Stimulated activated memory B cell treated with anti-CD40 and anti-IgM and Interleukin-4, amounts not matched to agents 10 μg/mL and 1 μg/mL and 100 μg/mL, for 72 hours (primary cell): ENCODE measurements at regions not wholly inside any gene's neighbourhood (a gene's known extent, or its start where the extent isn't known, plus 50 kb on each side); places are given as distances from the start of the nearest gene placed in this dataset.

Experiments
- ATAC-seq: fragments of 150-1000 bp; cut with Tn5 transposase; 2 replicates; pipeline ENCODE4 v1.10.0; 2021
- H3K27ac Mint-ChIP-seq: one replicate; pipeline ENCODE4 v1.8.0; 2022; ENCODE audit warnings: mild to moderate bottlenecking, mixed read lengths
- H3K27me3 Mint-ChIP-seq: one replicate; pipeline ENCODE4 v1.8.0; 2022; ENCODE audit warnings: mixed read lengths
- H3K36me3 Mint-ChIP-seq: one replicate; pipeline ENCODE4 v1.8.0; 2022; ENCODE audit warnings: mixed read lengths
- H3K4me1 Mint-ChIP-seq: one replicate; pipeline ENCODE4 v1.8.0; 2022; ENCODE audit warnings: mixed read lengths
- H3K4me3 Mint-ChIP-seq: one replicate; pipeline ENCODE4 v1.8.0; 2022; ENCODE audit warnings: mild to moderate bottlenecking, moderate library complexity, mixed read lengths
- H3K9me3 Mint-ChIP-seq: one replicate; pipeline ENCODE4 v1.8.0; 2022; ENCODE audit warnings: mixed read lengths

GRCh38 chr2:74735009-74735408 lies 81.0 kb downstream of the SEMA4F start:
- Mint-ChIP-seq H3K9me3 (peaks cover 9% of the 10 kb centered on the region), H3K4me3 (no peak overlapping the region), H3K27me3 (peaks cover 39% of the 10 kb centered on the region), H3K36me3 (peaks cover 7% of the 10 kb centered on the region), H3K27ac (no peak overlapping the region), H3K4me1 (no peaks in the 10 kb centered on the region)
- no peak for ATAC-seq

GRCh38 chr2:74735564-74735963 lies 81.5 kb downstream of the SEMA4F start:
- ATAC-seq: no peak
- H3K4me3 Mint-ChIP-seq: no peak overlapping the region
- H3K9me3 Mint-ChIP-seq: peaks cover 9% of the 10 kb centered on the region
- no peaks in the 10 kb centered on the region for H3K4me1 Mint-ChIP-seq
- peaks cover 7% of the 10 kb centered on the region for H3K36me3 Mint-ChIP-seq
- H3K27ac Mint-ChIP-seq: no peak overlapping the region
- H3K27me3 Mint-ChIP-seq: peaks cover 34% of the 10 kb centered on the region

GRCh38 chr2:74736589-74736988 lies 82.5 kb downstream of the SEMA4F start:
- Mint-ChIP-seq H3K27ac (no peak overlapping the region), H3K27me3 (peaks cover 25% of the 10 kb centered on the region), H3K4me1 (no peaks in the 10 kb centered on the region), H3K36me3 (peaks cover 7% of the 10 kb centered on the region), H3K9me3 (peaks cover 9% of the 10 kb centered on the region), H3K4me3 (no peak overlapping the region)
- ATAC-seq: no peak

GRCh38 chr2:74738586-74738985 lies 84.5 kb downstream of the SEMA4F start:
- no peak overlapping the region for H3K27ac Mint-ChIP-seq
- no peak overlapping the region for H3K4me3 Mint-ChIP-seq
- H3K9me3 Mint-ChIP-seq: peaks cover 9% of the 10 kb centered on the region
- H3K36me3 Mint-ChIP-seq: peaks cover 7% of the 10 kb centered on the region
- H3K27me3 Mint-ChIP-seq: peaks cover 39% of the 10 kb centered on the region
- H3K4me1 Mint-ChIP-seq: no peaks in the 10 kb centered on the region
- no peak for ATAC-seq

GRCh38 chr2:74739129-74739528 lies 85.1 kb downstream of the SEMA4F start:
- H3K27ac Mint-ChIP-seq: no peak overlapping the region

GRCh38 chr2:74739733-74740241 lies 85.7 kb downstream of the SEMA4F start:
- Mint-ChIP-seq H3K27ac (no peak overlapping the region), H3K9me3 (peaks cover 9% of the 10 kb centered on the region), H3K27me3 (peaks cover 31% of the 10 kb centered on the region), H3K4me1 (no peaks in the 10 kb centered on the region), H3K36me3 (peaks cover 7% of the 10 kb centered on the region), H3K4me3 (no peak overlapping the region)
- no peak for ATAC-seq

More at GRCh38 chr2:74739129-74739528, 85.1 kb downstream of the SEMA4F start:
- H3K4me3 Mint-ChIP-seq: no peak overlapping the region
- peaks cover 38% of the 10 kb centered on the region for H3K27me3 Mint-ChIP-seq
- H3K4me1 Mint-ChIP-seq: no peaks in the 10 kb centered on the region
- peaks cover 9% of the 10 kb centered on the region for H3K9me3 Mint-ChIP-seq
- peaks cover 7% of the 10 kb centered on the region for H3K36me3 Mint-ChIP-seq
- no peak for ATAC-seq

GRCh38 chr2:74740395-74740740 lies 86.3 kb downstream of the SEMA4F start:
- no peak for ATAC-seq
- no peak overlapping the region for H3K27ac Mint-ChIP-seq
- peaks cover 9% of the 10 kb centered on the region for H3K9me3 Mint-ChIP-seq
- peaks cover 30% of the 10 kb centered on the region for H3K27me3 Mint-ChIP-seq
- H3K4me3 Mint-ChIP-seq: no peak overlapping the region
- no peaks in the 10 kb centered on the region for H3K4me1 Mint-ChIP-seq
- H3K36me3 Mint-ChIP-seq: peaks cover 7% of the 10 kb centered on the region

- H3K27me3 Mint-ChIP-seq: peaks cover 30% of the 10 kb centered on the region
- H3K4me1 Mint-ChIP-seq: no peaks in the 10 kb centered on the region
- no peak overlapping the region for H3K27ac Mint-ChIP-seq
- H3K9me3 Mint-ChIP-seq: peaks cover 9% of the 10 kb centered on the region
- H3K36me3 Mint-ChIP-seq: peaks cover 7% of the 10 kb centered on the region
- ATAC-seq: no peak
- H3K4me3 Mint-ChIP-seq: no peak overlapping the region
These were observed 86.8 kb downstream of the SEMA4F start for GRCh38 chr2:74740741-74741431.

GRCh38 chr2:74741629-74742028 lies 87.6 kb downstream of the SEMA4F start:
- Mint-ChIP-seq H3K36me3 (peaks cover 7% of the 10 kb centered on the region), H3K4me3 (no peak overlapping the region), H3K27ac (no peak overlapping the region), H3K9me3 (peaks cover 5% of the 10 kb centered on the region), H3K4me1 (no peaks in the 10 kb centered on the region), H3K27me3 (peaks cover 27% of the 10 kb centered on the region)
- ATAC-seq: no peak

GRCh38 chr2:74742471-74742870 lies 88.4 kb downstream of the SEMA4F start:
- Mint-ChIP-seq H3K36me3 (peaks cover under 1% of the 10 kb centered on the region), H3K27me3 (peaks cover 19% of the 10 kb centered on the region), H3K9me3 (no peaks in the 10 kb centered on the region), H3K4me3 (no peak overlapping the region), H3K27ac (no peak overlapping the region), H3K4me1 (no peaks in the 10 kb centered on the region)
- ATAC-seq: no peak

- Mint-ChIP-seq H3K4me3 (no peak overlapping the region), H3K27ac (no peak overlapping the region), H3K27me3 (peaks cover 20% of the 10 kb centered on the region), H3K9me3 (no peaks in the 10 kb centered on the region), H3K4me1 (no peaks in the 10 kb centered on the region), H3K36me3 (no peaks in the 10 kb centered on the region)
- no peak for ATAC-seq
These were observed 89.0 kb downstream of the SEMA4F start for GRCh38 chr2:74743039-74743438.

- H3K4me3 Mint-ChIP-seq: no peak overlapping the region
- H3K27ac Mint-ChIP-seq: no peak overlapping the region
- H3K4me1 Mint-ChIP-seq: no peaks in the 10 kb centered on the region
- H3K9me3 Mint-ChIP-seq: no peaks in the 10 kb centered on the region
- peaks cover 25% of the 10 kb centered on the region for H3K27me3 Mint-ChIP-seq
- no peak for ATAC-seq
- no peaks in the 10 kb centered on the region for H3K36me3 Mint-ChIP-seq
These were observed 89.7 kb downstream of the SEMA4F start for GRCh38 chr2:74743778-74744177.

- H3K27ac Mint-ChIP-seq: no peak overlapping the region
- H3K36me3 Mint-ChIP-seq: no peaks in the 10 kb centered on the region
- no peak for ATAC-seq
- no peaks in the 10 kb centered on the region for H3K9me3 Mint-ChIP-seq
- peaks cover 25% of the 10 kb centered on the region for H3K27me3 Mint-ChIP-seq
- no peak overlapping the region for H3K4me3 Mint-ChIP-seq
- no peaks in the 10 kb centered on the region for H3K4me1 Mint-ChIP-seq
These were observed 89.0 kb upstream of the HK2 start for GRCh38 chr2:74744731-74745515.

GRCh38 chr2:74745766-74746165 lies 88.2 kb upstream of the HK2 start:
- H3K27ac Mint-ChIP-seq: no peak overlapping the region
- H3K4me1 Mint-ChIP-seq: no peaks in the 10 kb centered on the region
- peak; percentile 27 for ATAC-seq
- no peaks in the 10 kb centered on the region for H3K9me3 Mint-ChIP-seq
- H3K36me3 Mint-ChIP-seq: no peaks in the 10 kb centered on the region
- peaks cover 25% of the 10 kb centered on the region for H3K27me3 Mint-ChIP-seq
- no peak overlapping the region for H3K4me3 Mint-ChIP-seq

- Mint-ChIP-seq H3K36me3 (no peaks in the 10 kb centered on the region), H3K9me3 (no peaks in the 10 kb centered on the region), H3K4me1 (no peaks in the 10 kb centered on the region), H3K27ac (no peak overlapping the region), H3K4me3 (no peak overlapping the region), H3K27me3 (peaks cover 24% of the 10 kb centered on the region)
- ATAC-seq: no peak
These were observed 87.4 kb upstream of the HK2 start for GRCh38 chr2:74746480-74746879.
